ENCODE measurements at regions not wholly inside any gene's neighbourhood (a gene's known extent, or its start where the extent isn't known, plus 50 kb on each side); places are given as distances from the start of the nearest gene placed in this dataset.

GRCh38 chr1:98429965-98430443 is 231.5 kb upstream of the SNX7 start:
- Histone ChIP-seq H3K9ac (ENCODE audit: low read depth in 1 of 2, low read length in 2 of 2) (no peak overlapping the region), H3K4me3 (ENCODE audit: low read length in 2 of 2) (no peak overlapping the region), H3K27ac (ENCODE audit: low read depth in 2 of 2, low read length in 2 of 2) (no peak overlapping the region), H3K27me3 (ENCODE audit: control insufficient read depth in 2 of 2, insufficient read depth in 2 of 2, low read length in 2 of 2) (no peaks in the 10 kb centered on the region), H3K4me1 (ENCODE audit: control insufficient read depth in 2 of 2, insufficient read depth in 2 of 2, low read length in 2 of 2) (peaks cover 0 to 6% of the 10 kb centered on the region in 2 donors), H3K36me3 (ENCODE audit: control insufficient read depth in 2 of 2, insufficient read depth in 2 of 2, low read length in 2 of 2) (no peaks in the 10 kb centered on the region), H3K9me3 (ENCODE audit: control insufficient read depth in 2 of 2, low read length in 2 of 2) (no peaks in the 10 kb centered on the region)

- no peaks in the 10 kb centered on the region for H3K27me3 ChIP-seq (ENCODE audit: control insufficient read depth in 2 of 2, insufficient read depth in 2 of 2, low read length in 2 of 2)
- no peak overlapping the region for H3K27ac ChIP-seq (ENCODE audit: low read depth in 2 of 2, low read length in 2 of 2)
- H3K4me1 ChIP-seq (ENCODE audit: control insufficient read depth in 2 of 2, insufficient read depth in 2 of 2, low read length in 2 of 2), result peaks cover 0 to 6% of the 10 kb centered on the region in 2 donors
- no peak overlapping the region for H3K4me3 ChIP-seq (ENCODE audit: low read length in 2 of 2)
- no peaks in the 10 kb centered on the region for H3K9me3 ChIP-seq (ENCODE audit: control insufficient read depth in 2 of 2, low read length in 2 of 2)
- H3K36me3 ChIP-seq (ENCODE audit: control insufficient read depth in 2 of 2, insufficient read depth in 2 of 2, low read length in 2 of 2), result no peaks in the 10 kb centered on the region
- no peak overlapping the region for H3K9ac ChIP-seq (ENCODE audit: low read depth in 1 of 2, low read length in 2 of 2)
Measured at GRCh38 chr1:98428864-98429263, 232.7 kb upstream of the SNX7 start.

- Histone ChIP-seq H3K27me3 (ENCODE audit: control insufficient read depth in 2 of 2, insufficient read depth in 2 of 2, low read length in 2 of 2) (no peaks in the 10 kb centered on the region), H3K9ac (ENCODE audit: low read depth in 1 of 2, low read length in 2 of 2) (no peak overlapping the region), H3K9me3 (ENCODE audit: control insufficient read depth in 2 of 2, low read length in 2 of 2) (no peaks in the 10 kb centered on the region), H3K4me3 (ENCODE audit: low read length in 2 of 2) (no peak overlapping the region), H3K4me1 (ENCODE audit: control insufficient read depth in 2 of 2, insufficient read depth in 2 of 2, low read length in 2 of 2) (peaks cover 0 to 6% of the 10 kb centered on the region in 2 donors), H3K36me3 (ENCODE audit: control insufficient read depth in 2 of 2, insufficient read depth in 2 of 2, low read length in 2 of 2) (no peaks in the 10 kb centered on the region), H3K27ac (ENCODE audit: low read depth in 2 of 2, low read length in 2 of 2) (no peak overlapping the region)
Measured at GRCh38 chr1:98427664-98428063, 233.9 kb upstream of the SNX7 start.

- peaks cover 0 to 6% of the 10 kb centered on the region in 2 donors for H3K4me1 ChIP-seq (ENCODE audit: control insufficient read depth in 2 of 2, insufficient read depth in 2 of 2, low read length in 2 of 2)
- H3K4me3 ChIP-seq (ENCODE audit: low read length in 2 of 2), result no peak overlapping the region
- H3K36me3 ChIP-seq (ENCODE audit: control insufficient read depth in 2 of 2, insufficient read depth in 2 of 2, low read length in 2 of 2), result no peaks in the 10 kb centered on the region
- no peaks in the 10 kb centered on the region for H3K27me3 ChIP-seq (ENCODE audit: control insufficient read depth in 2 of 2, insufficient read depth in 2 of 2, low read length in 2 of 2)
- H3K27ac ChIP-seq (ENCODE audit: low read depth in 2 of 2, low read length in 2 of 2), result no peak overlapping the region
- no peaks in the 10 kb centered on the region for H3K9me3 ChIP-seq (ENCODE audit: control insufficient read depth in 2 of 2, low read length in 2 of 2)
- H3K9ac ChIP-seq (ENCODE audit: low read depth in 1 of 2, low read length in 2 of 2), result no peak overlapping the region
Measured at GRCh38 chr1:98426092-98426491, 235.4 kb upstream of the SNX7 start.

GRCh38 chr1:98422816-98423215 is 238.7 kb upstream of the SNX7 start:
- Histone ChIP-seq H3K27ac (ENCODE audit: low read depth in 2 of 2, low read length in 2 of 2) (no peak overlapping the region), H3K4me3 (ENCODE audit: low read length in 2 of 2) (no peak overlapping the region), H3K9ac (ENCODE audit: low read depth in 1 of 2, low read length in 2 of 2) (no peak overlapping the region), H3K36me3 (ENCODE audit: control insufficient read depth in 2 of 2, insufficient read depth in 2 of 2, low read length in 2 of 2) (no peaks in the 10 kb centered on the region), H3K27me3 (ENCODE audit: control insufficient read depth in 2 of 2, insufficient read depth in 2 of 2, low read length in 2 of 2) (no peaks in the 10 kb centered on the region), H3K4me1 (ENCODE audit: control insufficient read depth in 2 of 2, insufficient read depth in 2 of 2, low read length in 2 of 2) (no peaks in the 10 kb centered on the region), H3K9me3 (ENCODE audit: control insufficient read depth in 2 of 2, low read length in 2 of 2) (no peaks in the 10 kb centered on the region)

GRCh38 chr1:98421085-98421435 is 240.5 kb upstream of the SNX7 start:
- no peak overlapping the region for H3K4me3 ChIP-seq (ENCODE audit: low read length in 2 of 2)
- no peak overlapping the region for H3K9ac ChIP-seq (ENCODE audit: low read depth in 1 of 2, low read length in 2 of 2)
- H3K4me1 ChIP-seq (ENCODE audit: control insufficient read depth in 2 of 2, insufficient read depth in 2 of 2, low read length in 2 of 2), result no peaks in the 10 kb centered on the region
- no peaks in the 10 kb centered on the region for H3K36me3 ChIP-seq (ENCODE audit: control insufficient read depth in 2 of 2, insufficient read depth in 2 of 2, low read length in 2 of 2)
- H3K27ac ChIP-seq (ENCODE audit: low read depth in 2 of 2, low read length in 2 of 2), result no peak overlapping the region
- no peaks in the 10 kb centered on the region for H3K9me3 ChIP-seq (ENCODE audit: control insufficient read depth in 2 of 2, low read length in 2 of 2)
- no peaks in the 10 kb centered on the region for H3K27me3 ChIP-seq (ENCODE audit: control insufficient read depth in 2 of 2, insufficient read depth in 2 of 2, low read length in 2 of 2)

- Histone ChIP-seq H3K9ac (ENCODE audit: low read depth in 1 of 2, low read length in 2 of 2) (no peak overlapping the region), H3K27ac (ENCODE audit: low read depth in 2 of 2, low read length in 2 of 2) (no peak overlapping the region), H3K9me3 (ENCODE audit: control insufficient read depth in 2 of 2, low read length in 2 of 2) (no peaks in the 10 kb centered on the region), H3K27me3 (ENCODE audit: control insufficient read depth in 2 of 2, insufficient read depth in 2 of 2, low read length in 2 of 2) (no peaks in the 10 kb centered on the region), H3K4me1 (ENCODE audit: control insufficient read depth in 2 of 2, insufficient read depth in 2 of 2, low read length in 2 of 2) (no peaks in the 10 kb centered on the region), H3K36me3 (ENCODE audit: control insufficient read depth in 2 of 2, insufficient read depth in 2 of 2, low read length in 2 of 2) (no peaks in the 10 kb centered on the region), H3K4me3 (ENCODE audit: low read length in 2 of 2) (no peak overlapping the region)
Measured at GRCh38 chr1:98420376-98421084, 241.0 kb upstream of the SNX7 start.

GRCh38 chr1:98417820-98418219 is 243.7 kb upstream of the SNX7 start:
- no peak overlapping the region for H3K9ac ChIP-seq (ENCODE audit: low read depth in 1 of 2, low read length in 2 of 2)
- no peaks in the 10 kb centered on the region for H3K9me3 ChIP-seq (ENCODE audit: control insufficient read depth in 2 of 2, low read length in 2 of 2)
- no peak overlapping the region for H3K27ac ChIP-seq (ENCODE audit: low read depth in 2 of 2, low read length in 2 of 2)
- H3K27me3 ChIP-seq (ENCODE audit: control insufficient read depth in 2 of 2, insufficient read depth in 2 of 2, low read length in 2 of 2), result no peaks in the 10 kb centered on the region
- no peaks in the 10 kb centered on the region for H3K4me1 ChIP-seq (ENCODE audit: control insufficient read depth in 2 of 2, insufficient read depth in 2 of 2, low read length in 2 of 2)
- H3K36me3 ChIP-seq (ENCODE audit: control insufficient read depth in 2 of 2, insufficient read depth in 2 of 2, low read length in 2 of 2), result no peaks in the 10 kb centered on the region
- no peak overlapping the region for H3K4me3 ChIP-seq (ENCODE audit: low read length in 2 of 2)

GRCh38 chr1:98410082-98410481 is 251.4 kb upstream of the SNX7 start:
- Histone ChIP-seq H3K9ac (ENCODE audit: low read depth in 1 of 2, low read length in 2 of 2) (no peak overlapping the region), H3K36me3 (ENCODE audit: control insufficient read depth in 2 of 2, insufficient read depth in 2 of 2, low read length in 2 of 2) (no peaks in the 10 kb centered on the region), H3K27me3 (ENCODE audit: control insufficient read depth in 2 of 2, insufficient read depth in 2 of 2, low read length in 2 of 2) (no peaks in the 10 kb centered on the region), H3K27ac (ENCODE audit: low read depth in 2 of 2, low read length in 2 of 2) (no peak overlapping the region), H3K4me3 (ENCODE audit: low read length in 2 of 2) (no peak overlapping the region), H3K9me3 (ENCODE audit: control insufficient read depth in 2 of 2, low read length in 2 of 2) (no peaks in the 10 kb centered on the region), H3K4me1 (ENCODE audit: control insufficient read depth in 2 of 2, insufficient read depth in 2 of 2, low read length in 2 of 2) (no peaks in the 10 kb centered on the region)

- Histone ChIP-seq H3K27ac (ENCODE audit: low read depth in 2 of 2, low read length in 2 of 2) (no peak overlapping the region), H3K9me3 (ENCODE audit: control insufficient read depth in 2 of 2, low read length in 2 of 2) (no peaks in the 10 kb centered on the region), H3K27me3 (ENCODE audit: control insufficient read depth in 2 of 2, insufficient read depth in 2 of 2, low read length in 2 of 2) (no peaks in the 10 kb centered on the region), H3K36me3 (ENCODE audit: control insufficient read depth in 2 of 2, insufficient read depth in 2 of 2, low read length in 2 of 2) (no peaks in the 10 kb centered on the region), H3K4me1 (ENCODE audit: control insufficient read depth in 2 of 2, insufficient read depth in 2 of 2, low read length in 2 of 2) (no peaks in the 10 kb centered on the region), H3K9ac (ENCODE audit: low read depth in 1 of 2, low read length in 2 of 2) (no peak overlapping the region), H3K4me3 (ENCODE audit: low read length in 2 of 2) (no peak overlapping the region)
Measured at GRCh38 chr1:98406352-98407088, 255.0 kb upstream of the SNX7 start.
